Brain microvascular endothelial cell (primary cell): ENCODE measurements at regions not wholly inside any gene's neighbourhood (a gene's known extent, or its start where the extent isn't known, plus 50 kb on each side); places are given as distances from the start of the nearest gene placed in this dataset.

Source experiments
- DNase-seq: peaks from one replicate; pipeline ENCODE4 v3.0.0-alpha.2; 2020
- H3K27ac ChIP-seq: fragments of 250-450 bp; sonication (Bioruptor Pico); 2 replicates; pipeline ENCODE4 v1.5.1; 2020; ENCODE audit warnings: mild to moderate bottlenecking, moderate library complexity
- H3K27me3 ChIP-seq: fragments of 250-450 bp; sonication (Bioruptor Pico); replicated peaks from 2 replicates; pipeline ENCODE4 v1.5.1; 2020; ENCODE audit warnings: mild to moderate bottlenecking
- H3K36me3 ChIP-seq: fragments of 250-450 bp; sonication (Bioruptor Pico); replicated peaks from 2 replicates; pipeline ENCODE4 v1.5.1; 2020; ENCODE audit warnings: mild to moderate bottlenecking
- H3K4me3 ChIP-seq: 2 replicates; pipeline ENCODE4 v1.5.1; 2011; ENCODE audit warnings: low read depth, mild to moderate bottlenecking, control low read depth, low read length, moderate library complexity
- CTCF ChIP-seq: IDR thresholded peaks from 2 replicates; pipeline ENCODE4 v1.5.1; 2011; ENCODE audit warnings: low read depth, mild to moderate bottlenecking, moderate library complexity, low read length, control low read depth, inconsistent platforms; ENCODE audit errors: missing control alignments
- in situ Hi-C: cut with HindIII; loops from 2 replicates; pipeline ENCODE4 v1.10.0; 2017; ENCODE audit warnings: low sequenced_read_pairs, low pct_ligation_motif_present

GRCh38 chr20:21840991-21841390 lies 135.5 kb downstream of the PAX1 start:
- H3K27me3 ChIP-seq, result no peaks in the 10 kb centered on the region
- H3K4me3 ChIP-seq, result no peak overlapping the region
- H3K36me3 ChIP-seq, result no peaks in the 10 kb centered on the region
- H3K27ac ChIP-seq, result no peak overlapping the region
- TF ChIP-seq CTCF, result no peak
- in situ Hi-C loops, result no loop called here
- no peak for DNase-seq

DNA sequence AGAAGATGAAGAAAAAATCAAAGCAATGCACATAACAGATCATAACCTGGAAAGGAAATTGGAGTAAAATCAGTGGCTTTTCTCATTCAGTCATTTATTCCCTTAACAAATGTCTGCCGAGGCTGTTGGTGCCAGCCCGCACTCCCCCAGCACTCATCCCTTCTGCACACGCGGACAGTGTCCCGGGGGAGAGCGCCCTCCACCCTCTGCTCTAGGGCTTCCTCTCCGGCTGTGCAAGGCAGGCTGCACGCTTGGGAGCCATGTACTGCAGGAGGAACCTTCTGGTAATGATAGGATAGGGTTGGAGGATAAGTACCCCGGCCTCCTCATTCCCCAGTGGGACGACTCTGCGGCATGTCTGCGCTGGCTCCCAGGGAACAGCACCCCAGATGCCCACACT lies 134.5 kb downstream of the PAX1 start:
- no peak for DNase-seq
- H3K27me3 ChIP-seq, result no peaks in the 10 kb centered on the region
- H3K4me3 ChIP-seq, result no peak overlapping the region
- no peaks in the 10 kb centered on the region for H3K36me3 ChIP-seq
- no peak overlapping the region for H3K27ac ChIP-seq
- TF ChIP-seq CTCF, result no peak
- in situ Hi-C loops, result no loop called here

DNA sequence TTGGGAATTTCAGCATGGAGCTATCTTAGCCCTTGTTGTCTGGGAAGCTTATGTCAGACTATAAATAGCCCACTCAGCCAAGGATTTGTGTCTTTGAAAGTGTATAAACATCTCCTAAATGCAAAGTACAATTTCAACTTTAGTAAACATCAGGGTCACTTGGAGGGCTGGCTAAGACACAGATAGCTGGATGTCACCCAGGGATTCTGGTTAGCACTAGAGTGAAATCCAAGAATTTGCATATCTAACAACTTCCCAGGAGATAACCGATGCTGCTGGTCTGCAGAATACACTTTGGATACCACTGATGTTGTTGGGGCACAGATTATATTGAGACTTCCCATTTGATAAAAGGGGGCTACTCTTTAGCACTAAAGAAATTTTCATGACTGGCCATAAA lies 130.9 kb downstream of the PAX1 start:
- no peak for TF ChIP-seq CTCF
- H3K27ac ChIP-seq, result no peak overlapping the region
- DNase-seq, result no peak
- no peaks in the 10 kb centered on the region for H3K36me3 ChIP-seq
- H3K27me3 ChIP-seq, result no peaks in the 10 kb centered on the region
- H3K4me3 ChIP-seq, result no peak overlapping the region
- in situ Hi-C loops, result no loop called here

DNA sequence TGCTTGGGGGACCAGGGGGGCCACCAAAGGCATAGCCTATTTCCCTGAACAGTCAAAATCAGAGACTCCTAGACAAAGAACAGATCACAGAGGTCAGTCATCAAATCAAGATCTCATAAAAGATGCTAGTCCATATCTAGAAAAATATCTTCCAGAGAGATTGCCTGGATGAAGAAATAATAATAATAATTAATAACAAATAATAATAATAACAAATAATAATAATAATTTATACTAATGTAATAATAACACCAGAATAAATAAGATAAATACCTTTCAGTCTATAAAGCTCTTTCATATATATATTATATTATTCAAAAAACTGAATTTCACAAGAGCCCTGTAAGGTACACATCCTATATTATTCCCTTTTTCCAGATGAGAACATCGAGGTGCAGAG lies 129.6 kb downstream of the PAX1 start:
- Histone ChIP-seq H3K27me3 (no peaks in the 10 kb centered on the region), H3K27ac (no peak overlapping the region), H3K36me3 (no peaks in the 10 kb centered on the region), H3K4me3 (no peak overlapping the region)
- in situ Hi-C loops, result no loop called here
- no peak for DNase-seq
- no peak for TF ChIP-seq CTCF

DNA sequence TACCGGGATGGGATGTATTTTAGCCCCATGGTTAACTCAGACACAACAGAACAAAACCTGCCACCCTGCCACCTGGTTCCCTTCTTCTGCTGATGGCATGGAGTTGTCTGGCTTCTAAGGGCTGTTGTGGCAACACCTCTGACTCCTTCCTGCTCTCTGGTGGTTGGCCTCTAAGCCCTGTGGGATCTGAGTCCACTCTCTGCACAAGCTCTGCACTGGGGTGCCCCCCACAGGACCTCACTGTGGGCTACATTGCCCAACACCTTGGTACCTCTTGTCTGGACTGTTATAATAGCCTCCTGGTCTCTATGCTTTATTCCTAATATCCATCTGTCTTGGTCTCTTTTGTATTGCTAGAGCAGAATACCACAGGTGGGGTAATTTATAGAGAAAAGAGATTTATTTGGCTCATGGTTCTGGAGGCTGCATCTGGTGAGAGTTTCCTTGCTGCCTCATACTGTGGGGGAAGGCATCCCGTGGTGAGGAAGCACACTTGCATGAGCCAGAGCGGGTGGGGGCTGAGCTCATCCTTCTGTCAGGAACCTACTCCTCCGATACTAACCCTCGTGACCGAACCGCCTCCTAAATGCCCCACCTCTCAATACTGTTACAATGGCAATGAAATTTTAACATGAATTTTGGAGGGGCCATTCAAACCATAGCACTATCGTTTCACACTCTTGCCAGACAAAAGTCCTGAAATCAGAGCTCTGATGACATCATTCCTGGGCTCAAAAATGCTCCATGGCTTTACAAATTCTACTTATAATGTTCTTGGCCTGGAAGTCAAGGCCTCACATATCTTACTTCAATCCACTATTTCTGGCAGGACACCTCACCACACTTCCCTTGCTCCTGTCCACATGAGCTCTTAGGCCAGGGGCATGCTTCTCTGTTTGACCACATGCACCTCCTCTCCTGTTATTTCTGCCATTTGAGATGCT lies 127.2 kb downstream of the PAX1 start:
- DNase-seq, result no peak
- in situ Hi-C loops, result no loop called here
- Histone ChIP-seq H3K4me3 (no peak overlapping the region), H3K27me3 (no peaks in the 10 kb centered on the region), H3K27ac (no peak overlapping the region), H3K36me3 (no peaks in the 10 kb centered on the region)
- no peak for TF ChIP-seq CTCF

DNA sequence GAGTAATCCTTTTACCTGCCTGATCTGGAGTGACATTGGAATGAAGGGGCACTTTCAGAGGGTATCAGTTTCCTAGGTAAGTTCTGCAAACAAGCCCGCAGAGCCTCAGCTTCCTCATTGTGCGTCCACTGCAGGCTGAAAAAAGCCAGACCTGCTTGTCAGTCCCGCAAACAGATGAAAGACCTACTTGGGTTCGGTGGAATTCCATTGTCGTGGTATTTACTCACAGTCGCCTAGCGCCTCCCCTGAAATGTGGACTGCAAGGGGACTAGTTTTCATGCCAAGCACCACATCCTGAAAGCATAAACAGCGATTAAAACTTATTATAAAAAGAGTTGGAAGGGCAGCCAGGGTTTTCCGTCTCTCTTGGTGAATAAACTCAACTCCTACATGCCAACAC lies 121.5 kb downstream of the PAX1 start:
- Histone ChIP-seq H3K27me3 (no peaks in the 10 kb centered on the region), H3K36me3 (no peaks in the 10 kb centered on the region), H3K27ac (no peak overlapping the region), H3K4me3 (no peak overlapping the region)
- DNase-seq, result no peak
- in situ Hi-C loops, result no loop called here
- no peak for TF ChIP-seq CTCF
